Duodenal mucosa (tissue), 2 donors: ENCODE measurements at regions not wholly inside any gene's neighbourhood (a gene's known extent, or its start where the extent isn't known, plus 50 kb on each side); places are given as distances from the start of the nearest gene placed in this dataset.

Experiments used
- H3K27ac ChIP-seq: one replicate; pipeline ENCODE4 v1.7.0; 2013; ENCODE audit warnings: low read depth, low read length
- H3K27me3 ChIP-seq, 2 donors: one replicate each; pipeline ENCODE4 v1.7.0; 2013; ENCODE audit warnings: low read length in 2 of 2, control low read depth in 1 of 2; ENCODE audit not compliant: insufficient read depth in 2 of 2, control insufficient read depth in 1 of 2
- H3K36me3 ChIP-seq, 2 donors: one replicate each; pipeline ENCODE4 v1.7.0; 2013; ENCODE audit warnings: low read length in 2 of 2, control low read depth in 1 of 2; ENCODE audit not compliant: insufficient read depth in 2 of 2, control insufficient read depth in 1 of 2
- H3K4me1 ChIP-seq, 2 donors: one replicate each; pipeline ENCODE4 v1.7.0; 2013; ENCODE audit warnings: low read length in 2 of 2, control low read depth in 1 of 2; ENCODE audit not compliant: insufficient read depth in 2 of 2, control insufficient read depth in 1 of 2
- H3K4me3 ChIP-seq, 2 donors: one replicate each; pipeline ENCODE4 v1.7.0; 2013; ENCODE audit warnings: low read length in 2 of 2, low read depth in 1 of 2
- H3K9ac ChIP-seq, 2 donors: one replicate each; pipeline ENCODE4 v1.7.0; 2013; ENCODE audit warnings: low read length in 2 of 2, low read depth in 1 of 2
- H3K9me3 ChIP-seq, 2 donors: one replicate each; pipeline ENCODE4 v1.7.0; 2013; ENCODE audit warnings: low read length in 2 of 2, control low read depth in 1 of 2; ENCODE audit not compliant: control insufficient read depth in 1 of 2

GRCh38 chr2:145415151-145415550 lies 895.2 kb upstream of the ZEB2 start:
- Histone ChIP-seq H3K4me3 (no peak overlapping the region), H3K9ac (no peak overlapping the region), H3K9me3 (no peaks in the 10 kb centered on the region), H3K27ac (no peak overlapping the region), H3K36me3 (no peaks in the 10 kb centered on the region), H3K27me3 (no peaks in the 10 kb centered on the region), H3K4me1 (no peaks in the 10 kb centered on the region)

- H3K9me3 ChIP-seq, result no peaks in the 10 kb centered on the region
Measured at GRCh38 chr2:145413261-145414030, 893.5 kb upstream of the ZEB2 start.

GRCh38 chr2:145412155-145412554 lies 892.2 kb upstream of the ZEB2 start:
- no peaks in the 10 kb centered on the region for H3K27me3 ChIP-seq
- H3K4me3 ChIP-seq, result no peak overlapping the region
- H3K9ac ChIP-seq, result no peak overlapping the region
- H3K36me3 ChIP-seq, result no peaks in the 10 kb centered on the region
- H3K27ac ChIP-seq, result no peak overlapping the region
- H3K4me1 ChIP-seq, result no peaks in the 10 kb centered on the region
- H3K9me3 ChIP-seq, result no peaks in the 10 kb centered on the region

More at GRCh38 chr2:145413261-145414030, 893.5 kb upstream of the ZEB2 start:
- H3K36me3 ChIP-seq, result no peaks in the 10 kb centered on the region
- no peak overlapping the region for H3K27ac ChIP-seq
- no peaks in the 10 kb centered on the region for H3K4me1 ChIP-seq
- H3K4me3 ChIP-seq, result no peak overlapping the region
- H3K27me3 ChIP-seq, result no peaks in the 10 kb centered on the region
- H3K9ac ChIP-seq, result no peak overlapping the region

GRCh38 chr2:145411493-145411892 lies 891.6 kb upstream of the ZEB2 start:
- no peaks in the 10 kb centered on the region for H3K27me3 ChIP-seq
- H3K4me1 ChIP-seq, result no peaks in the 10 kb centered on the region
- H3K36me3 ChIP-seq, result no peaks in the 10 kb centered on the region
- H3K27ac ChIP-seq, result no peak overlapping the region
- H3K9me3 ChIP-seq, result no peaks in the 10 kb centered on the region
- no peak overlapping the region for H3K9ac ChIP-seq
- H3K4me3 ChIP-seq, result no peak overlapping the region

GRCh38 chr2:145410086-145410485 lies 890.2 kb upstream of the ZEB2 start:
- no peak overlapping the region for H3K9ac ChIP-seq
- H3K36me3 ChIP-seq, result no peaks in the 10 kb centered on the region
- H3K4me3 ChIP-seq, result no peak overlapping the region
- no peak overlapping the region for H3K27ac ChIP-seq
- H3K27me3 ChIP-seq, result no peaks in the 10 kb centered on the region
- H3K4me1 ChIP-seq, result no peaks in the 10 kb centered on the region
- H3K9me3 ChIP-seq, result no peaks in the 10 kb centered on the region

- H3K9ac ChIP-seq, result no peak overlapping the region
Measured at GRCh38 chr2:145408980-145409379, 889.1 kb upstream of the ZEB2 start.

GRCh38 chr2:145404690-145405089 lies 884.8 kb upstream of the ZEB2 start:
- Histone ChIP-seq H3K4me3 (no peak overlapping the region), H3K27me3 (no peaks in the 10 kb centered on the region), H3K9me3 (no peaks in the 10 kb centered on the region), H3K9ac (no peak overlapping the region), H3K4me1 (no peaks in the 10 kb centered on the region), H3K36me3 (no peaks in the 10 kb centered on the region), H3K27ac (no peak overlapping the region)

More at GRCh38 chr2:145408980-145409379, 889.1 kb upstream of the ZEB2 start:
- H3K4me1 ChIP-seq, result no peaks in the 10 kb centered on the region
- H3K27me3 ChIP-seq, result no peaks in the 10 kb centered on the region
- H3K36me3 ChIP-seq, result no peaks in the 10 kb centered on the region
- H3K4me3 ChIP-seq, result no peak overlapping the region
- H3K9me3 ChIP-seq, result no peaks in the 10 kb centered on the region
- H3K27ac ChIP-seq, result no peak overlapping the region

GRCh38 chr2:145402706-145403277 lies 882.9 kb upstream of the ZEB2 start:
- Histone ChIP-seq H3K9me3 (no peaks in the 10 kb centered on the region), H3K27me3 (no peaks in the 10 kb centered on the region), H3K4me3 (no peak overlapping the region), H3K36me3 (no peaks in the 10 kb centered on the region), H3K27ac (no peak overlapping the region), H3K4me1 (no peaks in the 10 kb centered on the region), H3K9ac (no peak overlapping the region)

GRCh38 chr2:145399131-145399530 lies 879.2 kb upstream of the ZEB2 start:
- H3K27me3 ChIP-seq, result no peaks in the 10 kb centered on the region
- H3K9ac ChIP-seq, result no peak overlapping the region
- no peaks in the 10 kb centered on the region for H3K9me3 ChIP-seq
- no peak overlapping the region for H3K27ac ChIP-seq
- no peaks in the 10 kb centered on the region for H3K36me3 ChIP-seq
- no peak overlapping the region for H3K4me3 ChIP-seq
- no peaks in the 10 kb centered on the region for H3K4me1 ChIP-seq

- no peaks in the 10 kb centered on the region for H3K36me3 ChIP-seq
- no peak overlapping the region for H3K27ac ChIP-seq
- H3K4me1 ChIP-seq, result no peaks in the 10 kb centered on the region
- H3K9me3 ChIP-seq, result no peaks in the 10 kb centered on the region
- no peak overlapping the region for H3K9ac ChIP-seq
- H3K4me3 ChIP-seq, result no peak overlapping the region
- no peaks in the 10 kb centered on the region for H3K27me3 ChIP-seq
Measured at GRCh38 chr2:145394181-145394580, 874.3 kb upstream of the ZEB2 start.
